ENCODE measurements at regions not wholly inside any gene's neighbourhood (a gene's known extent, or its start where the extent isn't known, plus 50 kb on each side); places are given as distances from the start of the nearest gene placed in this dataset.

- no peak for TF ChIP-seq EZH2 (IDR thresholded peaks at IDR 0.05; ENCODE audit: insufficient read depth, low read length)
- TF ChIP-seq CTCF (IDR thresholded peaks at IDR 0.05; ENCODE audit: insufficient read depth, low read depth, low read length) = no peak
- DNase-seq (ENCODE audit: low read depth) (no peak), FAIRE-seq (no peak)
- H3K4me3 ChIP-seq (ENCODE audit: insufficient read depth, low read depth, low read length) = no peak overlapping the region
- H4K20me1 ChIP-seq (ENCODE audit: insufficient read depth, low read length) = no peaks in the 10 kb centered on the region
- no peaks in the 10 kb centered on the region for H3K79me2 ChIP-seq (ENCODE audit: insufficient read depth, low read length)
- H3K4me1 Mint-ChIP-seq (ENCODE audit: low read depth, unreplicated experiment) = no peaks in the 10 kb centered on the region
- H3K4me2 ChIP-seq (ENCODE audit: low read length) = no peak overlapping the region
- H3K9me3 ChIP-seq (ENCODE audit: insufficient read depth, low read depth, low read length) = no peaks in the 10 kb centered on the region
- H3K27ac Mint-ChIP-seq (ENCODE audit: unreplicated experiment) = no peak overlapping the region
- H3K4me1 ChIP-seq (ENCODE audit: insufficient read depth, low read length) = no peaks in the 10 kb centered on the region
- peaks cover 2% of the 10 kb centered on the region for H3K27me3 Mint-ChIP-seq (ENCODE audit: low read depth, unreplicated experiment)
- H3K9ac ChIP-seq (ENCODE audit: low read length) = no peak overlapping the region
- H3K27ac ChIP-seq (ENCODE audit: low read depth, low read length) = no peak overlapping the region
- H2AFZ ChIP-seq (ENCODE audit: low read depth, low read length) = no peak overlapping the region
- H3K4me3 Mint-ChIP-seq (ENCODE audit: unreplicated experiment) = no peak overlapping the region
- no peaks in the 10 kb centered on the region for H3K27me3 ChIP-seq (ENCODE audit: insufficient read depth, low read length)
- H3K9me3 Mint-ChIP-seq (ENCODE audit: unreplicated experiment) = peaks cover 3% of the 10 kb centered on the region
- no peaks in the 10 kb centered on the region for H3K36me3 ChIP-seq (ENCODE audit: insufficient read depth, low read length)
- no peaks in the 10 kb centered on the region for H3K36me3 Mint-ChIP-seq (ENCODE audit: low read depth, unreplicated experiment)
These were observed 508.9 kb upstream of the TCF4 start for GRCh38 chr18:56096861-56097260.

- no peak overlapping the region for H3K27ac ChIP-seq (ENCODE audit: low read depth, low read length)
- H2AFZ ChIP-seq (ENCODE audit: low read depth, low read length) = no peak overlapping the region
- no peak for TF ChIP-seq EZH2 (IDR thresholded peaks at IDR 0.05; ENCODE audit: insufficient read depth, low read length)
- no peak for TF ChIP-seq CTCF (IDR thresholded peaks at IDR 0.05; ENCODE audit: insufficient read depth, low read depth, low read length)
- DNase-seq (ENCODE audit: low read depth) (no peak), FAIRE-seq (peak; percentile 34)
- no peak overlapping the region for H3K4me3 ChIP-seq (ENCODE audit: insufficient read depth, low read depth, low read length)
- H3K36me3 ChIP-seq (ENCODE audit: insufficient read depth, low read length) = no peaks in the 10 kb centered on the region
- Mint-ChIP-seq H3K4me3 (ENCODE audit: unreplicated experiment) (no peak overlapping the region), H3K9me3 (ENCODE audit: unreplicated experiment) (peaks cover 3% of the 10 kb centered on the region), H3K27ac (ENCODE audit: unreplicated experiment) (no peak overlapping the region), H3K27me3 (ENCODE audit: low read depth, unreplicated experiment) (no peaks in the 10 kb centered on the region), H3K4me1 (ENCODE audit: low read depth, unreplicated experiment) (peaks cover 4% of the 10 kb centered on the region), H3K36me3 (ENCODE audit: low read depth, unreplicated experiment) (no peaks in the 10 kb centered on the region)
- H3K79me2 ChIP-seq (ENCODE audit: insufficient read depth, low read length) = no peaks in the 10 kb centered on the region
- no peaks in the 10 kb centered on the region for H3K4me1 ChIP-seq (ENCODE audit: insufficient read depth, low read length)
- H3K4me2 ChIP-seq (ENCODE audit: low read length) = no peak overlapping the region
- H3K27me3 ChIP-seq (ENCODE audit: insufficient read depth, low read length) = no peaks in the 10 kb centered on the region
- H4K20me1 ChIP-seq (ENCODE audit: insufficient read depth, low read length) = no peaks in the 10 kb centered on the region
- H3K9me3 ChIP-seq (ENCODE audit: insufficient read depth, low read depth, low read length) = no peaks in the 10 kb centered on the region
- no peak overlapping the region for H3K9ac ChIP-seq (ENCODE audit: low read length)
These were observed 501.7 kb upstream of the TCF4 start for GRCh38 chr18:56089612-56090258.

- Mint-ChIP-seq H3K27me3 (ENCODE audit: low read depth, unreplicated experiment) (no peaks in the 10 kb centered on the region), H3K4me1 (ENCODE audit: low read depth, unreplicated experiment) (peaks cover 11% of the 10 kb centered on the region), H3K27ac (ENCODE audit: unreplicated experiment) (no peak overlapping the region), H3K9me3 (ENCODE audit: unreplicated experiment) (no peaks in the 10 kb centered on the region), H3K4me3 (ENCODE audit: unreplicated experiment) (no peak overlapping the region), H3K36me3 (ENCODE audit: low read depth, unreplicated experiment) (no peaks in the 10 kb centered on the region)
- Histone ChIP-seq H3K4me1 (ENCODE audit: insufficient read depth, low read length) (peaks cover 9% of the 10 kb centered on the region), H3K4me3 (ENCODE audit: insufficient read depth, low read depth, low read length) (no peak overlapping the region), H3K36me3 (ENCODE audit: insufficient read depth, low read length) (no peaks in the 10 kb centered on the region), H3K9me3 (ENCODE audit: insufficient read depth, low read depth, low read length) (no peaks in the 10 kb centered on the region), H2AFZ (ENCODE audit: low read depth, low read length) (no peak overlapping the region), H3K79me2 (ENCODE audit: insufficient read depth, low read length) (no peaks in the 10 kb centered on the region), H4K20me1 (ENCODE audit: insufficient read depth, low read length) (no peaks in the 10 kb centered on the region), H3K27me3 (ENCODE audit: insufficient read depth, low read length) (no peaks in the 10 kb centered on the region), H3K27ac (ENCODE audit: low read depth, low read length) (no peak overlapping the region), H3K9ac (ENCODE audit: low read length) (no peak overlapping the region), H3K4me2 (ENCODE audit: low read length) (no peak overlapping the region)
- TF ChIP-seq EZH2 (IDR thresholded peaks at IDR 0.05; ENCODE audit: insufficient read depth, low read length) (no peak), CTCF (IDR thresholded peaks at IDR 0.05; ENCODE audit: insufficient read depth, low read depth, low read length) (no peak)
- FAIRE-seq = no peak
- no peak for DNase-seq (ENCODE audit: low read depth)
These were observed 498.8 kb upstream of the TCF4 start for GRCh38 chr18:56086786-56087185.
